ENCODE measurements at regions not wholly inside any gene's neighbourhood (a gene's known extent, or its start where the extent isn't known, plus 50 kb on each side); places are given as distances from the start of the nearest gene placed in this dataset.

DNA sequence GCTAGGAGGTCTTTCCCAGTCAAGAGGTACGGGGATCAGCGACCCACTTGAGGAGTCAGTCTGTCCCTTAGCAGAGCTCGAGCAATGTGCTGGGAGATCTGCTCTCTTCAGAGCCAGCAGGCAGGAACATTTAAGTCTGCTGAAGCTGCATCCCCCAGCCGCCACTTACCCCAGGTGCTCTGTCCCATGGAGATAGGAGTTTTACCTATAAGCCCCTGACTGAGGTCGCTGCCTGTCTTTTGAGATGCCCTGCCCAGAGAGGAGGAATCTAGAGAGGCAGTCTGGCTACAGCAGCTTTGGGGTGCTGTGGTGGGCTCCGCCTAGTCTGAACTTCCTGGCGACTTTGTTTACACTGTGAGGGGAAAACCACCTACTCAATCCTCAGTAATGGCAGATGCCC lies 874.9 kb upstream of the FLRT2 start:
- FAIRE-seq: no peak

DNA sequence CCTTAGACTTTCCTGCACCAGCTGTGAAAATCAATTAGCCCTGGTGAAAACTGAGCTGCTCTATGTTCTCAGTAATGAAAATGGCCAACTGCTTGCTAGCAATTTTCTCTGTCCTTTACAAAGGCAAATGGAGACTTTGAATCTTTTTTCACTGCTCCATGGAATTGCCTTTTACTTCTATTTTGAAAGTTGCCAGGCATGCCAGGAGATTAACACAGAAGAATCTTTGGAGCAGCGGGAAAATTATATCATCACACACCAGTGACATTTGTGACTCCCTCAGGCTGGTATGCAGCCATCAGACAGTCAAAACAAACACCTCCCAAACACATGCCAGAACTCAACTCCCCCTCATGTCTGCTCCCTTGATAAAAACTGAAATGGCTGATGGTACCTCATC lies 872.0 kb upstream of the FLRT2 start:
- no peak for FAIRE-seq

DNA sequence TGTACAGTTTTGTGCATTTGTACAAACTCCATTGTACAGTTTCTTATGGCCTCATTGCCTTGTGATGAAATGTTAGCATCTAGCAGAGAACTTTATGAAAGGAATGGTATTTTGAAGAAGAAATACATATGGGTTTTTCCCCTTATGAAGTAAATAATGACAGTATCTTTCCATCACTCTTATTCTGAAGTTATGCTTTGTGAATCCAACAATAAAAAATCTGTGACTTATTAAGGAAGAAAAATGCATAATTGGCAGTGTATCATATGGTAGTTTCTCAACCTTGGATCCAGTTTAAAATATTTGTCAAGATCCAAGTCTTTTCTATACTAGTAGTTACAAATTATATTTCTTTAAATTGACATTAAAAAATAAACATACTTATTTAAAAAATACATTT lies 859.1 kb upstream of the FLRT2 start:
- FAIRE-seq: no peak

DNA sequence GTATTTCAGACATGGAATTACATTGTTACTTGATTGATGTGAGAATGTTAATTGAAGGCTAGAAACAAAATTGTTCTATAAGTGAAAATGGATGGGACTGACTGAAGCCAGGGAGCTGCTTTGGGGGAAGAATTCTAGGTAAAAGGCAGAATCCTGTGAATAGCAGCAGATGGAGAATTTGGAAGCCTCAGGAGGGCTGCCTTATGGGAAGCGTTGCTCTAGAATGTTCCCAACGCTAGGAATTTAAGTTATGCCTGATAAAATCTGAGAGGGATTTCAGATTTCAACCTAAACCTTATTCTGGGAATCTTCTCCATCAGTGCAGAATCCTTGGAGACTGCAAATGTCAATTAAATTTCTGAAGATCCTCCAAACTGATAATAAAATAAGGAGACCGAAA lies 858.2 kb upstream of the FLRT2 start:
- FAIRE-seq: no peak

DNA sequence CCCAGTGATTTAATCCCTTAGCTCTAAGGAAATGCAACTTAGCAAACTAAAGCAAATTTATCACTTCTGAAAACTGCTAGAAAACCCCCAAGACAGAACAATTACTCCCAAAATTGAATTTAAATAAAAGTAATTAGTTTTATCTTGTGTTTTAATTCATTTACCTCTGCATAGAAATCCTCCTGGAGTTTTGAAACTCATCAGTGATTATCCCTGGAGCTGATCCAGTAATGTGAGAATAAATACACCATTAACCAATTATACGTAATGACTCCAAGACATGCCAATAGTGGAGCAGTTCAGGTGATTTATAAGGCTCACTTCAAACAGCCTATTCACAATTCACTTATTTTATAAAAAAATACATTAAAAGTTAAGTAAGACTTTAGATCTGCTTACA lies 855.3 kb upstream of the FLRT2 start:
- FAIRE-seq: no peak

DNA sequence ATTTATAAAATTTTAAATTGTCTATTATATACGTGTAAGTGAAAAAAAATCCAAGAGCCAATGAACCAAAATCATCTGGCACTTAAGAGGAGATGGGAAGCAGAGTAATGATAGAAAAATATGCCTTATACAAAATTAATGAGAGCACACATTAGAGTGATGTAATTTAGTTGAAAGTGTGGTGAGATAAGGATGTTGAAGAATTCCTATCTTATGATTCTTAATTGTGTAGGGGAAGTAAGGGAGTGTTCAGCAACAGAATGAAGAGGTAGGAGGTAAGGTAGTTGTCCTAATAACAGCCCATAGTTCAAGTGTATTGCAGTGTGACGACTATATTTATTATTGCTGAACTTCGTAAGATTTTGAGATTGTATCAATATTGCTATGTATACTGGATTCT lies 843.4 kb upstream of the FLRT2 start:
- no peak for FAIRE-seq

DNA sequence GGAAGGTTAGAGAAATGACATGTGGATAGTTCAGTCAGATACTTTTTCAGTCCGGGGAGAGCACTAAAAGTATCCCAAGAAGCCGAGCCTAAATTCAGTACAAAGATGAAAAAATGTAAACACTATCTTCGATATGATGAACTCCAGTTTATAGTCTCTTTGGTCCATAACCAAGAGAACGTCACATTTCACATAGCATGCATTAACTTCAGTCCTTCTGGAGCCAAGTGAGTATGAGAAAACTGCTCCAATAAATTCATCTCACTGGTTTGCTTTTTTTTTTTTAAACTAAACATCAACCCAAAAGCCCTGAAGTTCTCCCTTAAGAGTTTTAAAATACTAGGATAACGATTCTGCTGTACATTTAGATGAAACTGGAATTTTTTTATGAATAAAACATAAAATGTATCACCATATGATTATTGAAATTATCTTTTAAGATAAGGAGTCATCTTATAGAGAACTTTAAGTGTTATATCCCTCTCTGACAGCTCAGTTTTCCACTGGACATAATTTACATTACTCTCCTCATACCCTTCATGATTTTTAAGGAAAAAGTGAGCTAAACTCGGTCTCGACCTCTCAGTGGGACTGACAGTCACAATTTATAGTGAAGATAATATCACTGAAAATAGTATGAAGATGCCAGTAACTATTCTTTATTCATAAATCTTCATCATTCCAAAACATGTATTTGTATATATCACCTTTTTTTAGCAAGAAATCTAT lies 841.5 kb upstream of the FLRT2 start:
- no peak for FAIRE-seq

DNA sequence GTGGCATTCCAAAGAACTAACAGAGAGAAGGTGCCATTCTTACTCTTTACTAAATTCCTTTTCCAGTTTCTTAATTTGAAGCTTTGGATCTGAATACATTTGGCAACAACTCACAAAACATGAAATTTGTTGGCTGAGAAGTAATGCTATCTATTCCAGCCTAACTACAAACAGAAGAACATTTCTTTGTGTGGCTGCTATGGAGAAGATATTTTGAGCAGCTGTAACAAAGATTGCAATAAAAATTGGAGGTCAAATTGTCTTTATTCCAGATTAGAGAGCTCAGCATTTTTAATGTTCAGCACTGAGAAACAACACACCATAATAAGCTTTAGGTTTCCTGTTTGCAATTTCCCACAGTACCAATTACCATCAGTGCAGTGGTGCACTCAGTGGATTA lies 835.8 kb upstream of the FLRT2 start:
- no peak for FAIRE-seq

DNA sequence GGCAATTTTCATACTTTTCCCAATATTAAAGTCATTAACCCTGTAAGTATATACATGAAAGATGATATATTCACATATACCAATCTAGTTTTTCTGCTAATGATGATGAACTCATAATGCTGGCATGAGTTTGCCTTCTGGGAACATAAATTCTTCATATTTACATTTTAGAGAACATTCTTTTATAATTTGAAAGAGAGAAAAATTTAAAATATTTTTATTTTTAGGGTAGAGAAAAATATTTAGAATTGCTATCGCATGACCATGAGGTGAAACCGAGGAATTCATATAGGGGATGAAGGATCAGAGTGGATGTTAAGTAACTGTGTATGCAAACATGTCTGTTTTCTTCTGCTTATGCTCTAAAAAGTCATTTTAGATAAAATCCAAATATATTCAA lies 825.3 kb upstream of the FLRT2 start:
- FAIRE-seq: no peak

DNA sequence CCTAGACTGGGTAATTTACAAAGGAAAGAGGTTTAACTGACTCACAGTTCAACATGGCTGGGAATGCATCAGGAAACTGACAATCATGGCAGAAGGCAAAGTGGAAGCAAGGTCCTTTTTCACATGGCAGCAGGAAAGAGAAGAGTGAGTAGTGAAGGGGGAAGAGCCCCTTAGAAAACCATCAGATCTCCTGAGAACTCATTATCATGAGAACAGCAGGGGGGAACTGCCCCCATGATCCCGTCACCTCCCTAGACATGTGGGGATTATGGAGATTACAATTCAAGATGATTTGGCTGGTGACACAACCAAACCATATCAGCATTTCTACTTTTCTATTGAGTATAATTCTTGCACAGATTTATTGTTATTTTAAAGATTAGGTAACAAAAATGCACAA lies 822.1 kb upstream of the FLRT2 start:
- FAIRE-seq: no peak

DNA sequence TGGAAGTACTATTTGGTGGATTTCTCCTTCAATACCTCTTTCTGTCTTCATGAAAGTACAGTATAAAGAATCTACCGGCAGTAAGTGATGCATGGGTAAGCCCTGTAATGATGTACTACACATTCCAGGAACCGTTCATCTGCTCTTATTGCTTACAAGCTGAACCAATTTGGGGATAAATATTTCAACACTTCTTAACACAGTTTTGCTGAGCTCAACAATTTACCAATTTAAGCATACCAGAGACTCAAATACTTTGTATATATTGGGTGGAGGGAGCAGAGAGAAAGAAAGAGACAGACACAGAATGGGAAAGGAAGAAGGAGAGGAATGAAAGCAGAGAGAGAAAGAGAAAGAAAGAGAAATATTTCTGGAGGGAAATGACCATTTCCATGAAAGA lies 821.1 kb upstream of the FLRT2 start:
- FAIRE-seq: no peak

DNA sequence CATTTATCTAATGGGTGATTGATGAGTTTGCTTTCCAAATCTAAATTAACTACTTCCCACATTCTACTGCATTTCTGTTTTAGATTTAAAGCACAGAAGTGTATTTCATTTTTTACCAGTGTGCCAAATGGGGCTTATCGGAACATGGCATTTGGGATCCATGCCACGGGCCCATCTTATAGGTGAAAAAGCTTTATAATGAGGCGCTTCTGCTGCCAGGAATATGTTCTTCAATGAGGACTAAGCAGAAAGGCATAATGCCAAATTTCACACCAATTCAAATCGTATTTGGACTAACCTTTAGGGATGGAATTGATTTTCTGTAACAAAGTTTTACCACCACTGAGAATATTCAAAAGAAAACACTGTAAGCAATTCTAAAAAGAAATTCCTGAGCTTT lies 803.5 kb upstream of the FLRT2 start:
- no peak for FAIRE-seq

DNA sequence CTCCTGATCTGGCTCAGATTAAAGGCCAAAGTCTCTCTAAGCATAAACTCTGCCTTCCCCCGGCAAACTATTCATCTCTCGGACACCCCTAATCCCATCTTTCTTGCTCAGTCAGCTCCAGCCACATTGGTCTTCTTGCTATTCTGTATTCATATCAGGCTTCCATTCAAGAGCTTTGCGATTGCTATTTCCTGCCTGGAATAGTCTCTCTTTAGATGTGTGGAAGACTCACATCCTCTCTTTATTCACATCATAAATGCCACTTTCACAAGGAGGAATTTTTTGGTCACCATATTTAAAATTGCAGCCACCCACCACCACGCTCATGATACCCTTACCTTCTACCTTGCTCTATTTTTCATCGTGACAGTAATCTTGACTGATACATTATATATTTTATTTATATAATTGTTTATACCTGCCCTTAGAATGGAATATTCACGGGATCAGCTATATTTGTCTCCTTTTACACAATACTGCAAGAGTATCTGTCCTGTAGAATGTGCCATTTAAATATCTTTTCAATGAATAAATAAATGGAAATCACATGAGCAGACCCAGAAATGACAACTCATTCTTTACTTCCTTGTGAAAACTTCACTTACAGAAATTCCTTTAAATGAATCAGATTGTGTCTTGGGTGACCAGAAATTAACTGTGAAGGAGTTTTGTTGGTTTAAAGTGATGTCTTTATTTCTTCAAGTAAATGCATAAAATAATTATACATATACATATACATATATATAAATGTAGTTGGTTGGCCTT lies 780.6 kb upstream of the FLRT2 start:
- no peak for FAIRE-seq

DNA sequence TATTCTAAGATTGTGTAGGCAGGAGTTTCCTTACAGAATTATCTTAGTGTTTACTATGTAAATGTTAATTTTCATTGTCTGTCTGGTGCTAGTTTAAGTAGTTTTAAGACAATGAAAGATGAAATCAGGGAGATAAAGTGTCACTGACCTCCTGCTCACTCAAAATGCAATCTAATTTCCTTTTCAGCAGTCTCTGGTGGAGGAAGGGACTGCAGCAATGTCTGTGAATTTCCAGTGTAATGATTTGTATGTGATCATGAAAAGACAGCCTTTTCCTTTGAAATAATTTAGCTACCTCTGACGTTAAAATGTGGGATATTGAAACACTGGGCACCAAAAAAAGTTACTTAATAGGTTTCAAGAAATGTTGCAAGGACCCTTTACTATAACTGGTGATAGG lies 779.7 kb upstream of the FLRT2 start:
- no peak for FAIRE-seq

DNA sequence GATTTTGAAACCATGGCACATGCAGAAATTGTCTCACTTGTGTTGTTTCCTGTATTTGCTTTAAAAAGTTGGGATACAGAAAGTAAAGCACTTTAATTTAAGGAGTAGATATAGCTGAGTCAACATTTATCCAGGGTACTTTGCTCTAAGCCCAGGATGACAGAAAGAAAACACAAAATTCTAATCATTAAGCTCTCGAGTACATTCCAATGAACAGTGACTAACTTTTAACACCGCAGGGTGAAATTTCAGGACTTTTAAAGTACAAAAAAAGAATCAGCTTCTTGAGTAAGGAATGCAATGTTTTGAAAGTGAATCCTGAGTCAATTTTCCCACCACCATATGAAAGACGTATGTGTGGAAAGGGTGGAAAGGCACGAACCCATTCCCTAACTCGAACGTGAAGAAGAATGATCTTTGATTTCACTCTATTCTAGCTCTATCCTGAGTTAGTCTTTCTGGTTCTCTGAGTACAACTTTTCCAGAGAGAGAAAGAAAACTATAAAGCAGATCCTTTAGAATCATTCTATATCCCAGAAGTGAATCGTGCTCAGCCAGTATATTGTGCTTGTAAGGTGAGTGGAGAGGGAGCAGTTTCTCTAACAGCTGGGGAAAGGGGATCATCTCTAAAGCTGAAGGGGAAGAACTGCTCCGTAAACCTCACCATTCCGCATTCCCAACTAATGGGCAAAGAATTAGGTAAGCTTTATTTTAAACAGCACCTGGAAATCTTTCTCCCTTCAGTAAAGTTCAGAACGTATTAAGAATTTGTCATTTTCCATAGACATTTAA lies 779.0 kb upstream of the FLRT2 start:
- no peak for FAIRE-seq

DNA sequence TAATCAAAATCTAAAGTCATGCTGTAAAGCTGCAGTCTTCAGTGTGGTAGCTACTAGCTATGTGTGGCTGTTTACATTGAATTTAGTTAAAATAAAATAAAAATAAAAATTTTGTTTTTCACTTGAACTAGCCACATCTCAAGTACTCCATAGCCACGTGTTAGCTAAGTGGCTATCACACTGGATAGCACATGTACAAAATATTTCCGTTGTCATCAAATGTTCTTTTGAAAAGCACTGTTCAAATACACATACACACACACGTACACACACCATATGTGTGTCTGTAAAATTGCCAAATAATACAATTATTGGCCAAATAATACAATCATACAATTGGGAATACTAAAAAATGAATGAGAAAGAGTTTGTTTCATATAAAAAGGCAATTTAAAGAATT lies 778.2 kb upstream of the FLRT2 start:
- no peak for FAIRE-seq

DNA sequence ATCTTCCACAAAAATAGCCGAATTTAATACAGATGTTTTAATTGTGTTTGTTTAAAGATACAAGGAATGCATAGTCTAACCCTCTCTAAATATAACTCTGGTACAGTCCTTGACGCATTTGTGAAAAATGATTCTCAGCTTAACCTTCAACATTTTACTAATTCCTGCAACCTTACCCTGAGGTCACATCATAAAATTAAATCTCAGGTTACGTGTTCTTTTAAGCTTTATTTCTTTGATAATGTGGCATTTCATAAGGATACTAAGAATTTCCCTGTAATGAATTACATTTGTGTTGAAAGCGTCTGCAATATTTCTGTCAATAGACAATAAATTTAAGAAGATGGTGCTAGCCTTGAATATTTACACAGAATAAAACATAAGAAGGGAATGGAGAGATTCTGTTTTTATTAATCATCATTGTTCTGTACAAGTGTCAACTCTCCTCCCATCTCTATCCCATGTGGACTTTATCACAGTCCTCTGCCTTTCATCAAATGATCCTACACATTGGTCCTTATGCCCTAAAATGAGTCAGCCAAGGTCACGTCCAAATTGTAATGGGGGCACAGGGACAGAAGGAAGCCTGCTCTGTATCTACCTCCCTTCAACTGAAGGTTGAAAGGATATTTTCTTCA lies 769.3 kb upstream of the FLRT2 start:
- no peak for FAIRE-seq

DNA sequence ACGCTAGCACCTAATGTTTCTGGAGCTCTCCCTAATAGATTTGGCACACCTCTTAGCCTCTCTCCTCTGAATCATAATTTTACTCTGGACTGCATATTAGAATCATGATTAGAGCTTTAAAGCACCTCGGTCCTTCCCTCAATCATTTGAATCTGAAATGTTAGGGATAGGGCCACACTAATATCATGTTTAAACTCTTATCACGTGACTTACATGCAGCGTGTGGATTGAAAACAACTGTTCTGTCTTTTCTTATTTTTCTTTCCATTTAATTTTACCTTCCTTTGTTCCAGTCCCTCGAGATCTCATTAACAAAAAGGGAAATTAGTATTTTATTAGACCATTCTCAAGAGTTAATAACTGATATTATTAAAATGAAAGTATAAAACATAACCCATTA lies 762.5 kb upstream of the FLRT2 start:
- no peak for FAIRE-seq

DNA sequence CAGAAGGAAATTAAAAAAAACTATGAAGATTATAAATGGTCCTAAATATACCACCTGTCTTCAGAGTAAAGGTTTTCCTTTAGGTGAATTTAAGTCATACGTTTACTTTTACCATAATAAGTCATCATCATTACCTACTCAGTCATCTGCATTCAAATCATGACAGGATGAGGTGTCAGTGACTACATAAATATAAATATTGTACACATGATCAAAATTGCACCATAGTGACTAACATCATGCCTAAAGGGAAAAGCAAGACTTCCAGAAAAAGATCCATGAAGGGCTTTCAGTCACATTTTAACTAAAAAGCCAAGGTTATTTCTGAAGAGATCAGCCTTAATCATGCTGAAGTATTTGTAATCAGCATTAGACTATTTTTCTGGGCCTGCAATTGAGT lies 759.9 kb upstream of the FLRT2 start:
- FAIRE-seq: no peak

DNA sequence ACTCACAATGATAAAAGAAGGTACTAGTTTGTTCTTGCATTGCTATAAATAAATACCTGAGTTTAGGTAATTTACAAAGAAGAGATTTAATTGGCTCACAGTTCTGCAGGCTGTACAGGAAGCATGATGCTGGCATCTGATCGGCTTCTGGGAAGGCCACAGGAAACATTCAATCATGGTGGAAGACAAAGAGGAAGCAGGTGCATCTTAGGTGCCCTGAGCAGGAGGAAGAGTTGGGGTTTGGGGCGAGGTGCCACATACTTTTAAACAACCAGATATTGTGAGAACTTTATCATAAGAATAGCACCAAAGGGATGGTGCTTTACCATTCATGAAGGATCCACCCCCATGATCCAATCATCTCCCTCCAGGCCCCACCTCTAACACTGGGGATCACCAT lies 752.6 kb upstream of the FLRT2 start:
- no peak for FAIRE-seq

DNA sequence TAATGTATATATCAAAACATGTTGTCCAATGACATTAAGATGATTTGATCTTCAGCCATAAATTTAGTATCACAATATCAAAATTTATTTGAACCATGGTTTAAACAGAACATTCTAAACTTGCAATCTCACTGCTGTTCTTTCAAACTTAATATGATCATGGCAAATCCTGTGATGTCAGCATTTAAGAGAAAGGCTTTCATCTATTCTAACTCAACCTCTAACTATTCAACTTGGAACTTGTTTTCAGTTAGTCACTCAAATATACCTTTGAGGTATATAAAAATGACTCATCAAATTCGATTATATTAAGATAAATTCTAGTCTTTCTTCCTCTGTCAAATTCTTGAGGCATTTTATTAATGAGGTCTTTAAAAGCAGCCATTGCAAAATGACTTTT lies 747.0 kb upstream of the FLRT2 start:
- FAIRE-seq: no peak

DNA sequence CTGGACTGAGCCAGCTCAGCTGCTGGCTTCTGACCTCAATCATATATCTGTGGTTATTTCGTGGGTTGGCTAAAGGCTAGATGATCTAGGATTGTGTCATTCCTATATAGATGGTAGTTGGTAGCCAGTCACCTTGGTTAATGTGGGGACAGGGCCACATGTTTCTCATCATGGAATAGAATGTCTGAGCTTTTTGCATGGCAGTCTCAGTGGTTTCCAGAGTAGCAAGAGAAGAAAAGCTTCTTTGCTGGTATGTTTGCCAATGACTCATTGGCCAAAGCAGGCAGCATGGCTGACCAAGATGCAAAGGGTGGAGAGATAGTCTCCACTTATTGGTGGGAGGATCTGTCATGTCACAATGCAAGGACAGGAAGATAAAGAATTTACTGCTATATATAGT lies 746.4 kb upstream of the FLRT2 start:
- no peak for FAIRE-seq

DNA sequence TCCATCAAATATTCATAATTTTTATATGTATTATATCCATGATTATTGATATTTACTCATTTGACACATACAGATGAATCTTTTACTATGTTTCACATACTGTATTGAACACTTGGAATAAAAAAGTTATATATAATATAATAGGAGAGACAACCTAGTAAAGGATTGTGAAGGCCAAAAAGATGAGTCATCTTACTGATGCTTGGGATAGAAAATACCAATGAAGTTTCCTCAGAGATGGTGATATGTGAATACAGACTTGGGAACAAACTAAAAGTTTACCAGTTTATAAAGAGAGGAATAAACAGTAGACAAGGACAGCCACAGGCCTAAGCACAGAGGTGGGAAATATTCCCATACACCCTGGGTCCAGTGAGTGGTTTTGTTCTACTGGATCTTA lies 743.9 kb upstream of the FLRT2 start:
- FAIRE-seq: no peak

DNA sequence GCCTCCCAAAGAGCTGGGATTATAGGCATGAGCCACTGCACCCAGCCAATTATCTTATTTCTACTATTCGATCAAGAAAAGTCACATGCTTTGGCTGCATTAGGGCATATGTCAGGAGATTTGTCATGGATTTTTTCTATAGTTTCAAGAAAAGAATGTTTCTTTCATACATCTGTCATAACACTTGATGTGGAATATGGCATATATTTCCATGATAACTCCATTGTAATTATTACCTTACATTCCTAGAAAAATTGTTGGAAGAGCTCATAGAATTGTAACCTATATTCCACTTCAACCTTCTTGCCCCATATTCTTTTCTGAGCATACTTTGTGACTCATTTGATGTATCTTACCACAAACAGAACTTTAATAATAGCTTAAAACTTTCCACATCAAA lies 740.9 kb upstream of the FLRT2 start:
- no peak for FAIRE-seq
